ENCODE measurements at regions not wholly inside any gene's neighbourhood (a gene's known extent, or its start where the extent isn't known, plus 50 kb on each side); places are given as distances from the start of the nearest gene placed in this dataset.

GRCh38 chr14:29278301-29279263, 512.0 kb downstream of the FOXG1 start:
- DNase-seq (ENCODE audit: low spot score): no peak

GRCh38 chr14:29282169-29282568, 515.6 kb downstream of the FOXG1 start:
- no peak for DNase-seq (ENCODE audit: low spot score)

GRCh38 chr14:29290441-29290840, 523.9 kb downstream of the FOXG1 start:
- no peak for DNase-seq (ENCODE audit: low spot score)

- DNase-seq (ENCODE audit: low spot score): no peak
Observed at GRCh38 chr14:29299372-29299771, 532.8 kb downstream of the FOXG1 start.

- no peak for DNase-seq (ENCODE audit: low spot score)
Observed at GRCh38 chr14:29301571-29301970, 535.0 kb downstream of the FOXG1 start.

GRCh38 chr14:29310210-29310609, 543.6 kb downstream of the FOXG1 start:
- DNase-seq (ENCODE audit: low spot score): no peak

- no peak for DNase-seq (ENCODE audit: low spot score)
Observed at GRCh38 chr14:29310757-29311156, 544.2 kb downstream of the FOXG1 start.

- no peak for DNase-seq (ENCODE audit: low spot score)
Observed at GRCh38 chr14:29311983-29312382, 545.4 kb downstream of the FOXG1 start.

GRCh38 chr14:29316936-29317335, 550.3 kb downstream of the FOXG1 start:
- no peak for DNase-seq (ENCODE audit: low spot score)

- DNase-seq (ENCODE audit: low spot score): no peak
Observed at GRCh38 chr14:29317423-29317822, 550.8 kb downstream of the FOXG1 start.

GRCh38 chr14:29320286-29320685, 553.7 kb downstream of the FOXG1 start:
- DNase-seq (ENCODE audit: low spot score): no peak

GRCh38 chr14:29321646-29322045, 555.1 kb downstream of the FOXG1 start:
- no peak for DNase-seq (ENCODE audit: low spot score)

GRCh38 chr14:29339494-29340172, 573.0 kb downstream of the FOXG1 start:
- no peak for DNase-seq (ENCODE audit: low spot score)

GRCh38 chr14:29348504-29348903, 579.1 kb downstream of the PRKD1 start:
- no peak for DNase-seq (ENCODE audit: low spot score)

- DNase-seq (ENCODE audit: low spot score): no peak
Observed at GRCh38 chr14:29350496-29350895, 577.2 kb downstream of the PRKD1 start.

GRCh38 chr14:29351996-29352705, 575.5 kb downstream of the PRKD1 start:
- no peak for DNase-seq (ENCODE audit: low spot score)

GRCh38 chr14:29352706-29353080, 575.0 kb downstream of the PRKD1 start:
- no peak for DNase-seq (ENCODE audit: low spot score)

GRCh38 chr14:29353513-29353912, 574.1 kb downstream of the PRKD1 start:
- DNase-seq (ENCODE audit: low spot score): no peak

- no peak for DNase-seq (ENCODE audit: low spot score)
Observed at GRCh38 chr14:29354486-29354885, 573.2 kb downstream of the PRKD1 start.

GRCh38 chr14:29355331-29355730, 572.3 kb downstream of the PRKD1 start:
- DNase-seq (ENCODE audit: low spot score): no peak

GRCh38 chr14:29355846-29356245, 571.8 kb downstream of the PRKD1 start:
- DNase-seq (ENCODE audit: low spot score): no peak

GRCh38 chr14:29360656-29361055, 567.0 kb downstream of the PRKD1 start:
- no peak for DNase-seq (ENCODE audit: low spot score)

GRCh38 chr14:29370024-29370423, 557.6 kb downstream of the PRKD1 start:
- DNase-seq (ENCODE audit: low spot score): no peak
